Prostate gland (tissue), 2 donors: ENCODE measurements at regions not wholly inside any gene's neighbourhood (a gene's known extent, or its start where the extent isn't known, plus 50 kb on each side); places are given as distances from the start of the nearest gene placed in this dataset.

Experiments used
- DNase-seq: peaks from one replicate; pipeline ENCODE4 v3.0.0-alpha.2; 2019; ENCODE audit warnings: low spot score
- H3K27ac ChIP-seq, 2 donors: fragments of 200-600 bp; sonication (generic); 2 replicates each; pipeline ENCODE4 v1.5.1; 2017 to 2019
- H3K27me3 ChIP-seq: fragments of 200-600 bp; sonication (generic); replicated peaks from 2 replicates; pipeline ENCODE4 v1.5.1; 2019; ENCODE audit not compliant: insufficient read depth
- H3K36me3 ChIP-seq, 2 donors: fragments of 200-600 bp; sonication (generic); 1 replicate in 1 of 2; 2 replicates in 1 of 2; pipeline versions ENCODE4 v1.5.1 to v1.8.1; 2017 to 2019
- H3K4me1 ChIP-seq: fragments of 200-600 bp; sonication (generic); replicated peaks from 2 replicates; pipeline ENCODE4 v1.5.1; 2019
- H3K4me3 ChIP-seq, 2 donors: fragments of 200-600 bp; sonication (generic); 2 replicates each; pipeline ENCODE4 v1.5.1; 2017 to 2019
- H3K9me3 ChIP-seq: fragments of 200-600 bp; sonication (generic); 2 replicates; pipeline ENCODE4 v1.5.1; 2017
- CTCF ChIP-seq, 4 experiments: fragments of 200-600 bp in 2 of 4; fragments of 450-650 bp in 2 of 4; sonication (generic) in 2 of 4; IDR thresholded peaks; 1 replicate in 3 of 4; 2 replicates in 1 of 4; pipeline ENCODE4 v1.5.1; 2016 to 2019; ENCODE audit warnings: antibody characterized with exemption in 4 of 4, mild to moderate bottlenecking in 2 of 4, moderate library complexity in 2 of 4
- POLR2A ChIP-seq: fragments of 450-650 bp; IDR thresholded peaks from one replicate; pipeline ENCODE4 v1.6.1; 2016; ENCODE audit warnings: antibody characterized with exemption, mild to moderate bottlenecking
- POLR2AphosphoS5 ChIP-seq: sonication (generic); formaldehyde crosslinking; IDR thresholded peaks from one replicate; pipeline ENCODE4 v1.6.1; 2017; ENCODE audit warnings: antibody characterized with exemption
- WGBS: methylation state at CpG from one replicate; pipeline ENCODE4 v1.1.5; 2018; 5-methylcytosine and 5-hydroxymethylcytosine counted together
- intact Hi-C: fragments of 100-400 bp; cut with DNase I; formaldehyde crosslinking; loops from one replicate; pipeline ENCODE4 v1.14.2; 2022

GRCh38 chr4:170428929-170429328 lies 339.2 kb upstream of the AADAT start:
- Histone ChIP-seq H3K36me3 (no peaks in the 10 kb centered on the region), H3K4me1 (no peaks in the 10 kb centered on the region), H3K27me3 (no peaks in the 10 kb centered on the region), H3K27ac (no peak overlapping the region), H3K4me3 (no peak overlapping the region), H3K9me3 (no peaks in the 10 kb centered on the region)
- no peak for DNase-seq
- WGBS: 83% methylated on average over 5 of the region's 5 CpGs
- TF ChIP-seq POLR2A: no peak
- TF ChIP-seq POLR2AphosphoS5: no peak
- TF ChIP-seq CTCF (IDR thresholded peaks at IDR 0.05): no peak
- intact Hi-C loops: no loop called here

GRCh38 chr4:170425521-170426143 lies 335.9 kb upstream of the AADAT start:
- Histone ChIP-seq H3K36me3 (no peaks in the 10 kb centered on the region), H3K27ac (no peak overlapping the region), H3K27me3 (no peaks in the 10 kb centered on the region), H3K4me3 (no peak overlapping the region), H3K4me1 (no peaks in the 10 kb centered on the region), H3K9me3 (no peaks in the 10 kb centered on the region)
- no peak for DNase-seq
- TF ChIP-seq POLR2AphosphoS5 (no peak), POLR2A (no peak), CTCF (IDR thresholded peaks at IDR 0.05) (no peak)
- WGBS: 75% methylated on average over 5 of the region's 5 CpGs
- intact Hi-C loops: no loop called here

GRCh38 chr4:170425040-170425439 lies 335.3 kb upstream of the AADAT start:
- no peaks in the 10 kb centered on the region for H3K4me1 ChIP-seq
- TF ChIP-seq POLR2A (no peak), CTCF (IDR thresholded peaks at IDR 0.05) (no peak)
- H3K27ac ChIP-seq: no peak overlapping the region
- WGBS: 94% methylated on average over 1 of the region's 1 CpG
- no peaks in the 10 kb centered on the region for H3K36me3 ChIP-seq
- intact Hi-C loops: no loop called here
- no peaks in the 10 kb centered on the region for H3K27me3 ChIP-seq
- no peaks in the 10 kb centered on the region for H3K9me3 ChIP-seq
- H3K4me3 ChIP-seq: no peak overlapping the region
- no peak for DNase-seq

GRCh38 chr4:170423137-170423536 lies 333.4 kb upstream of the AADAT start:
- DNase-seq: no peak
- TF ChIP-seq CTCF (IDR thresholded peaks at IDR 0.05): no peak
- no peak for TF ChIP-seq POLR2A
- no peak for TF ChIP-seq POLR2AphosphoS5
- Histone ChIP-seq H3K27ac (no peak overlapping the region), H3K4me1 (no peaks in the 10 kb centered on the region), H3K36me3 (no peaks in the 10 kb centered on the region), H3K9me3 (no peaks in the 10 kb centered on the region), H3K4me3 (no peak overlapping the region), H3K27me3 (no peaks in the 10 kb centered on the region)
- intact Hi-C loops: no loop called here
- WGBS: 91% methylated on average over 1 of the region's 1 CpG

- no peaks in the 10 kb centered on the region for H3K9me3 ChIP-seq
- intact Hi-C loops: no loop called here
- TF ChIP-seq POLR2AphosphoS5: no peak
- H3K36me3 ChIP-seq: no peaks in the 10 kb centered on the region
- H3K27ac ChIP-seq: no peak overlapping the region
- H3K4me1 ChIP-seq: no peaks in the 10 kb centered on the region
- no peaks in the 10 kb centered on the region for H3K27me3 ChIP-seq
- no peak overlapping the region for H3K4me3 ChIP-seq
- 63% methylated on average over 7 of the region's 7 CpGs for WGBS
- no peak for DNase-seq
These were observed 330.5 kb upstream of the AADAT start for GRCh38 chr4:170420255-170420693.
